Loucy (cell line): ENCODE measurements at regions not wholly inside any gene's neighbourhood (a gene's known extent, or its start where the extent isn't known, plus 50 kb on each side); places are given as distances from the start of the nearest gene placed in this dataset.

Experiments
- H2AFZ ChIP-seq: fragments of 200-600 bp; sonication (generic); 2 replicates; pipeline ENCODE4 v1.6.0; 2016; ENCODE audit warnings: antibody characterized with exemption, mild to moderate bottlenecking, low read length, moderate library complexity
- H3F3A ChIP-seq: fragments of 200-600 bp; 2 replicates; pipeline ENCODE4 v1.6.0; 2016; ENCODE audit warnings: antibody characterized with exemption, low read depth, mild to moderate bottlenecking
- H3K27me3 ChIP-seq: fragments of 200-600 bp; sonication (generic); 2 replicates; pipeline ENCODE4 v1.6.1; 2014; ENCODE audit warnings: low read length, mild to moderate bottlenecking; ENCODE audit not compliant: insufficient read depth, poor library complexity, severe bottlenecking
- H3K36me3 ChIP-seq: fragments of 200-600 bp; sonication (generic); 2 replicates; pipeline ENCODE4 v1.6.1; 2016; ENCODE audit warnings: low read length; ENCODE audit not compliant: insufficient read depth
- H3K4me1 ChIP-seq: fragments of 200-600 bp; sonication (generic); 2 replicates; pipeline ENCODE4 v1.5.1; 2014; ENCODE audit warnings: low read length, mild to moderate bottlenecking; ENCODE audit not compliant: insufficient read depth, poor library complexity, severe bottlenecking
- H3K4me2 ChIP-seq: fragments of 200-600 bp; sonication (generic); 2 replicates; pipeline ENCODE4 v1.6.0; 2014; ENCODE audit warnings: antibody characterized with exemption, low read length, low read depth, mild to moderate bottlenecking; ENCODE audit not compliant: poor library complexity, severe bottlenecking
- H3K4me3 ChIP-seq: fragments of 200-600 bp; sonication (generic); 2 replicates; pipeline ENCODE4 v1.5.1; 2014; ENCODE audit warnings: low read length, mild to moderate bottlenecking, mixed read lengths; ENCODE audit not compliant: poor library complexity, severe bottlenecking
- H3K79me2 ChIP-seq: fragments of 200-600 bp; sonication (generic); 2 replicates; pipeline ENCODE4 v1.6.1; 2014; ENCODE audit warnings: low read length; ENCODE audit not compliant: insufficient read depth
- H3K9ac ChIP-seq: fragments of 200-600 bp; sonication (generic); 2 replicates; pipeline ENCODE4 v1.6.0; 2014; ENCODE audit warnings: mild to moderate bottlenecking, low read depth, low read length, moderate library complexity; ENCODE audit not compliant: poor library complexity, severe bottlenecking
- H3K9me2 ChIP-seq: fragments of 200-600 bp; sonication (generic); replicated peaks from 2 replicates; pipeline ENCODE4 v1.6.1; 2016; ENCODE audit warnings: low read depth, low read length, mixed read lengths
- H3K9me3 ChIP-seq: fragments of 200-600 bp; sonication (generic); 2 replicates; pipeline ENCODE4 v1.6.1; 2014; ENCODE audit warnings: mild to moderate bottlenecking, antibody characterized with exemption, low read length, low read depth; ENCODE audit not compliant: insufficient read depth
- H4K20me1 ChIP-seq: fragments of 200-600 bp; sonication (generic); 2 replicates; pipeline ENCODE4 v1.6.0; 2014; ENCODE audit warnings: antibody characterized with exemption, low read length, mild to moderate bottlenecking; ENCODE audit not compliant: insufficient read depth, poor library complexity, severe bottlenecking
- CTCF ChIP-seq: fragments of 200-600 bp; sonication (generic); conservative IDR thresholded peaks from 2 replicates; pipeline ENCODE4 v1.5.1; 2014; ENCODE audit warnings: mild to moderate bottlenecking, antibody characterized with exemption, low read length
- EZH2phosphoT487 ChIP-seq: fragments of 200-600 bp; IDR thresholded peaks from 2 replicates; pipeline ENCODE4 v1.6.1; 2018; ENCODE audit warnings: antibody characterized with exemption, mild to moderate bottlenecking, moderate library complexity, borderline replicate concordance

- no peaks in the 10 kb centered on the region for H4K20me1 ChIP-seq
- peaks cover 4% of the 10 kb centered on the region; the same call in 1 of the 2 replicates for H3F3A ChIP-seq
- H3K9ac ChIP-seq = no peak overlapping the region
- no peaks in the 10 kb centered on the region for H3K9me2 ChIP-seq
- H3K4me2 ChIP-seq = no peak overlapping the region
- H3K36me3 ChIP-seq = no peaks in the 10 kb centered on the region
- TF ChIP-seq EZH2phosphoT487 = no peak
- TF ChIP-seq CTCF = no peak
- no peaks in the 10 kb centered on the region for H3K9me3 ChIP-seq
- H3K79me2 ChIP-seq = no peaks in the 10 kb centered on the region
- no peak overlapping the region for H2AFZ ChIP-seq
- peaks cover 73% of the 10 kb centered on the region for H3K4me1 ChIP-seq
- H3K4me3 ChIP-seq = no peak overlapping the region
- no peaks in the 10 kb centered on the region for H3K27me3 ChIP-seq
Measured at GRCh38 chr10:8405596-8405995, 351.1 kb downstream of the GATA3 start.

- no peaks in the 10 kb centered on the region for H3K9me2 ChIP-seq
- no peaks in the 10 kb centered on the region for H3K36me3 ChIP-seq
- H3K4me1 ChIP-seq = peaks cover 54% of the 10 kb centered on the region
- H4K20me1 ChIP-seq = no peaks in the 10 kb centered on the region
- TF ChIP-seq EZH2phosphoT487 = no peak
- TF ChIP-seq CTCF = no peak
- peaks cover 4% of the 10 kb centered on the region; the same call in 1 of the 2 replicates for H3F3A ChIP-seq
- H3K9ac ChIP-seq = no peak overlapping the region
- no peak overlapping the region for H3K4me3 ChIP-seq
- no peak overlapping the region for H3K4me2 ChIP-seq
- peak overlapping the region; percentile 7; the same call in 1 of the 2 replicates for H2AFZ ChIP-seq
- H3K9me3 ChIP-seq = no peaks in the 10 kb centered on the region
- H3K79me2 ChIP-seq = no peaks in the 10 kb centered on the region
- H3K27me3 ChIP-seq = no peaks in the 10 kb centered on the region
Measured at GRCh38 chr10:8407501-8408021, 353.1 kb downstream of the GATA3 start.

GRCh38 chr10:8410506-8410905, 356.0 kb downstream of the GATA3 start:
- no peaks in the 10 kb centered on the region for H3K36me3 ChIP-seq
- no peak overlapping the region for H3K4me2 ChIP-seq
- H3K9ac ChIP-seq = no peak overlapping the region
- H3K9me3 ChIP-seq = no peaks in the 10 kb centered on the region
- H3K79me2 ChIP-seq = no peaks in the 10 kb centered on the region
- no peaks in the 10 kb centered on the region for H4K20me1 ChIP-seq
- H3K9me2 ChIP-seq = no peaks in the 10 kb centered on the region
- no peaks in the 10 kb centered on the region for H3K27me3 ChIP-seq
- H3K4me3 ChIP-seq = no peak overlapping the region
- H3K4me1 ChIP-seq = peaks cover 24% of the 10 kb centered on the region
- no peaks in the 10 kb centered on the region for H3F3A ChIP-seq
- H2AFZ ChIP-seq = no peak overlapping the region
- TF ChIP-seq EZH2phosphoT487 (no peak), CTCF (no peak)
